ENCODE measurements at regions not wholly inside any gene's neighbourhood (a gene's known extent, or its start where the extent isn't known, plus 50 kb on each side); places are given as distances from the start of the nearest gene placed in this dataset.
A peak's percentile ranks its signal among the peaks of the same experiment; 100 is the strongest.

DNA sequence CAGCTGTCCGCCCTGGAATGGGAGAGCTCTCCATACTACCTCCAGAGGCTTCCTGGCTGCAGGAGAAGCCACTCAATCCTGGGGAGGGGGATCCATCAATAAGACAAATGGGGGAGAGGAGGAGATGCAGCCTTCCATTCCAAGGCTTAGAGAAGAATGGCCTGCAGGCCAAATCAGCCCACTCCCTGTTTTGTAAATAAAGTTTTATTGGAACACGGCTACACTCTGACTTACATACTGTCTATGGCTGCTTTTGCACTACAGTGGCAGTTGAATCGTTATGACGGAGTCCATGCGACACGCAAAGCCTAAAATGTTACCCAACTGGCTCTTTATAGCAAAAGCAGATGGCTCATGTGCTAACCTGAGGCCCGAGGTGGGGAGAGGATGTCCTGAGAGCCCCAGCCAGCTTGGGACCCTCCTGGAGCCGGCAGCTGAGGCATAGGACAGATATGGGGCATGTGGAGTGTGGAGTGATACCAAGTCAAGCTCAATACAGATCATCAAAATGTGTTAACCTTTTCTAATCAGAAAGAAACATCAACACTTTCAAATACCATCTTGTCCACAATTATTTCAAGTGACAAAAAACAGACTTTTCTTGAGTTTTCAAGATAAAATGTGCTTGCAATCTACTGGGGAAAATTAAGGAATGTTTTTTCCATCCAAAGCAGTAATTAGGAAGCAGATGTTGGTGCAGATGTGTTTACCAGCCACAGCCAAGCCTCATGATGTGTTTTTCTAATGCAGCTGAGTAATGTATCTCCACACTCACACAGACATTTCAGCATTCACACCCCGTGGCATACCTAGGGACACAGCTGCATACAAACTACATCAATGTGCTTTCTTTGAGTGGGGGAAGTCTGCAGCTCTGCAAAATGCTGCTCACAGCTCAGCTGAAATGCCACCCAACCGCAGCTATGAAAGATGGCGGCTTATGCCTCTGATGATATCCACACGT, 181.6 kb downstream of the SHANK2 start:
- no peak for DNase-seq

DNA sequence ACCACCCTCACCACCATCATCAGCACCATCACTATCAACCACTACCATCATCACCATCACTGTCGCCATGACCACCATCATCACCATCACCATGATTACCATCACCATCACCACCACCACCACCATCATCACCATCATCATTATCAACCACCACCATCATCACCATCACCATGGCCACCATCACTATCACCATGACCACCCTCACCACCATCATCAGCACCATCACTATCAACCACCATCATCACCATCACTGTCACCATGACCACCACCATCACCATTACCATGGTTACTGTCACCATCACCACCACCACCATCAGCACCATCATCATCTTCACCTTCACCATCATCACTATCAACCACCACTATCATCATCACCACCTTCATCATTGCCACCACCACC, 183.4 kb downstream of the SHANK2 start:
- no peak for DNase-seq

DNA sequence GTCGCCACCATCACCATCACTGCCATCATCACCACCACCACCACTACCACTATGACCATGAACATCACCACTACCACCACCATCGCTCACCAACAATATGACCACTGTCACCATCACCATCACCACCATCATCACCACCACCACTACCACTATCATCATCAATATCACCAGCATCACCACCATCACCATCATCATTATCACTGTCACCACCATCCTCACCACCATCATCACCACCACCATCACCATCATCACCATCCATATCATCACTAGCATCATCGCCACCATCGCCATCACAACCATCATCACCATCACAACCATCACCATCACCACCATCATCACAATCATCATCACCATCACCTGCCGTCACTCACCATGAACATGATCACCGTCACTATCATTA, 184.6 kb downstream of the SHANK2 start:
- no peak for DNase-seq

DNA sequence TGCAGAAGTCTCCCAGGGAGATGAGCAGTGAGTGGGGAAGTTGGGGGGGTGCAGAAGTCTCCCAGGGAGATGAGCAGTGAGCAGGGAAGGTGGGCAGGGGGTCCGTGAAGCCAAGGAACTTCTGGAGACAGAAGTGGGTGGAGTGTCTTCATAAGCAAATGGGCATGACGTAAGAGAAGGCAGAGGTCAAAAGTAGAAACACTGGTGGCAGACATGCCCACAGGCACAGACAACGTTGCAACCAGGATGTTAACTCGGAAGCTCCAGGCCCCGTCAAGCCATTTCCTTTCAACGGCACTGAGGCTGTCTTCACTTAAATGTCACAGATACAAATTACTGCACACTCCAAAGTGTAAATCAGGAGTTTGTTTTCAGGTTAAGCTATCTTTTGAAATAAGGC, 186.1 kb downstream of the SHANK2 start:
- no peak for DNase-seq

DNA sequence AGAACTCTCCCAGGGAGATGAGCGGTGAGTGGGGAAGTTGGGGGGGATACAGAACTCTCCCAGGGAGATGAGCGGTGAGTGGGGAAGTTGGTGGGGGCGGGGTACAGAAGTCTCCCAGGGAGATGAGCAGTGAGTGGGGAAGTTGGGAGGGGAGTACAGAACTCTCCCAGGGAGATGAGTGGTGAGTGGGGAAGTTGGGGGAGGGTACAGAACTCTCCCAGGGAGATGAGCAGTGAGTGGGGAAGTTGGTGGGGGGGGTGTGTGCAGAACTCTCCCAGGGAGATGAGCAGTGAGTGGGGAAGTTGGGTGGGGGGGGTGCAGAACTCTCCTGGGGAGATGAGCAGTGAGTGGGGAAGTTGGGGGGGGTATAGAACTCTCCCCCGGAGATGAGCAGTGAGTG, 186.5 kb downstream of the SHANK2 start:
- DNase-seq: no peak

DNA sequence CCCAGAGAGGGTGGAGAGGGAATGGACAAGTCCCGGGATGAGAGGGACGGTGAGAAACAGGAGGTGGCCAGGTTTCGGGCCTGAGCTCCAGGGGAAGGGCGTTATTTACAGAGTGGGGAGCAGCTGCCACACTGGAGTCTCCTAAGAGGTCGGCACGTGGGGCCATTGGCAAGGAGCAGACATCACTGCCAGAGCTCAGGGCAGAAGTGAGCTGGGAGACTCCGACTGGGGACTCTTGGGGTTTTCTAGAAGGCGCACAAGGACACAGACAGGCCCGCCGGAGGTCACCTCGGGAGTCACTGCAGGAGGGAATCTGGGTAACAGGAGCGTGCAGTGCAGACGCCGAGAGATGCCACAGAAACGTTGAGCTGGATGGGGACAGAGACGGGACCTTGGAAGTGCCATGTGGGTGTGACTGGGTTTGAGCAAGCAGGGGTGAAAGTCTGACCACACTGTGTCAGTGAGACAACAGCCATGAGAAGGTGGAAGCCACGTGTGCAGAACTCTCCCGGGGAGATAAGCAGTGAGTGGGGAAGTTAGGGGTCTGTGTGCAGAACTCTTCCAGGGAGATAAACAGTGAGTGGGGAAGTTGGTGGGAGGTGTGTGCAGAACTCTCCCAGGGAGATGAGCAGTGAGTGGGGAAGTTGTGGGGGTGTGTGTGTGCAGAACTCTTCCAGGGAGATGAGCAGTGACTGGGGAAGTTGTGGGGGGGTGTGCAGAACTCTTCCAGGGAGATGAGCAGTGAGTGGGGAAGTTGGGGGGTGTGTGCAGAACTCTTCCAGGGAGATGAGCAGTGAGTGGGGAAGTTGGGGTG, 187.5 kb downstream of the SHANK2 start:
- DNase-seq: no peak

DNA sequence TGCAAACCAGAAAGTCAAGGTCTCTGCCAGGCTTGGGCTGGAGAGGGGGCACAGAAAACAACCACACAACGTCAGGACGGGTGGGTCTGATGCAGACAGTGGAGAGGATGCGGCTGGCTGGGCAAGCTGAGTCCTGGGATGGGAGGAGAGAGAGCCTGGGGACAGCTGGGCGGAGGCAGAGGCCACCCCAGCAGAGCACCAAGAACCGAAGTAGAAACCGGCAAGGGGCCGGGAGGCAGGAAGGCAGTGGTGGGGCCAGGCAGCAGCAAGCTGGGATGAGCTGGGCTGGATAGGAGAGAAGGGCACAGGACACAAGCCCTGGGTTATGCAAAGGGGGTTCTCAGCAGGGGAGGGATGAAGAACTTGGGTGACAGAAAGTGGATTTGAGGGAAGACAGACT, 188.2 kb downstream of the SHANK2 start:
- no peak for DNase-seq

DNA sequence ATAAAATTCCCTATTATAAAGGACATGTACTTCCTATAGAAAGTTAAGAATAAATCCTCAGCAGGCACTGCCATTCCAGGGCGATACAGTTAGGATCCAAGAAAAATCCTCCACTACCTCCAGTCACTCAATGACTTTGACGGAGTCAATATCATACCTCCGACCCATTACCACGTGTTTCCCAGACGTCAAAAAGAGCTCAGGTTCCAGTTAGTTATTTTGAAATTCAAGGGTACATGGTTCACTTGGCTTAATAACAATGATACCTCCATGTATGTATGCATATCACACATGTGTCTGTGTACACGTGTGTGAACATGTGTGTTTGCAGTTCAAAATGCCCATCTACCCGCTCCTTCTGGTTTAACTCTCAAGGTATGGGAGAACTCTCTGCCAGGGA, 189.2 kb downstream of the SHANK2 start:
- DNase-seq: no peak

DNA sequence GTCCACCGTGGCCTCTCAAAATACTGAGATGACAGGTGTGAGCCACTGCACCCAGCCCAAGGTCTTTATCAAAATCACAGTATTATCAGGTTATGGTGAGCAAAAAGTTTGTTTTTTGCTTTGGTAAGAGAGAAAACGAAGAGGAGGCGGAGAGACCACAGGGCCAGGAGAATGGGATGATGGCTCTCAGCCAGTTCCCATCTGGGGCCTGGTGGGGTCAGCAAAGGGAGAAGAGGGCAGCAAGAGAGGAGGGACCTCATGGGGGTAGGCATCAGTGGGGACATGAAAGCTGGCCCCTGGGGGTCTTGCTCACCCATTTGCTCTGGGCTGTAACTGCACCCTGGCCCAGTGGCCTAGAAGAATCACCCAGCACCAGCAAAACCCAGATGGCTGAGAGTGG, 190.2 kb downstream of the SHANK2 start:
- no peak for DNase-seq

DNA sequence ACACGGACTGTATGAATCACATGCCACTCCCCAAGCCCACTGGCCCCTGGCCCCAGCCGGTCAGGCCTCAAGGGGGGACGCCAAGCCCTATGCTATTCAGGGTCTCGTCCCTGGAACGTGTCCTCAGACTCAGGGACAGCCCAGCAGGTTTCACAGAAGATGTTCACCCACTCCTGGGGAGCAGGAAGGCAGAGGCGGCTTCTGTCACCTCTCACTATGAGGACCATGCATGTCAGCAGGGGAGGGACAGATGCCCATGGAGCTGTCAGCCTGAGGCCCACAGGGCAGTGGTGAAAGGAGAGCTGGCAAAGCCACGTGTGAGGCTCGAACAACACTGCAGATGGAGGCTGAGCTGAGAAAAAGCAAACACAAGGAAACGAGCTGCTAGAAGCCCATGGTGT, 192.0 kb downstream of the SHANK2 start:
- no peak for DNase-seq

DNA sequence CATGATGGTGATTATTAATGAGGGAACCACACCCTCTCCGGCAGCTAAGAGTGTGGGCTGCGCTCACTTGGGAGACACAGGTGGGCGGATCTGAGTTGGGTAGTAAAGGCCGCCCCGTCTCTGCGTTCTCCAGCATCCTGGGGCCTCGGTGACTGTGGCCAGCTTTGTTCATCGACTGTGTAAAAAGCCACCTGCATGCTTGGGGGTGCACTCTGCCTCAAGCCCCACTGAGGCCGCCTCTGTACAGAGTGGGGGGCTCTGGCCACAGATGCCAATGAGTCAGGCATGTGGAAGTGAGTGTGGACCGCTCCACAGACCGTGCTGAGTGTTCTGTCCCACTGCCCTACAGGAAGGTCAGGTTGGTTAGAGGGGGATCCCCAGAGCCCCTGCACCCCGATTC, 192.7 kb downstream of the SHANK2 start:
- DNase-seq: no peak

DNA sequence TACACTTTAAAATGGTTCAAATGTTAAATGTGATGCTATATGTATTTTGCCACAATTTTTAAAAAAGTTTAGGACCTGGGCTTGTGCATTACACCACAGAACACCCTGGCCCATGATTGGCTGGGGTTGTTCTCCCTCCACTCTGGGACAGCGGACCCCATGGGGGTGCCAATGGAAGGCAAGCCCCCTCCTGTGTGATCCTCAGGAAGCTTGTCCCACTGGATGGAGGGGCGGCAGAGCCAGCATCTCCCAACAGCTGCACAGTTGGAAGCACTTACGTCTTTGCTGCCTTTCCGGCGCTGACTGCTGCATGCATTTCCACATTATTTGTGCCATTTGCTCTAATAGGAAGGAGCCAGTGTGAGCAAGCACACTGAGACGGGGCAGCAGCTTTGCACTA, 196.5 kb downstream of the SHANK2 start:
- peak; percentile 38 for DNase-seq
